Renal pelvis (tissue), 1 donor: ENCODE measurements at regions not wholly inside any gene's neighbourhood (a gene's known extent, or its start where the extent isn't known, plus 50 kb on each side); places are given as distances from the start of the nearest gene placed in this dataset.

Experiments
- DNase-seq: peaks from one replicate; pipeline ENCODE4 v3.0.0-alpha.2; 2013

DNA sequence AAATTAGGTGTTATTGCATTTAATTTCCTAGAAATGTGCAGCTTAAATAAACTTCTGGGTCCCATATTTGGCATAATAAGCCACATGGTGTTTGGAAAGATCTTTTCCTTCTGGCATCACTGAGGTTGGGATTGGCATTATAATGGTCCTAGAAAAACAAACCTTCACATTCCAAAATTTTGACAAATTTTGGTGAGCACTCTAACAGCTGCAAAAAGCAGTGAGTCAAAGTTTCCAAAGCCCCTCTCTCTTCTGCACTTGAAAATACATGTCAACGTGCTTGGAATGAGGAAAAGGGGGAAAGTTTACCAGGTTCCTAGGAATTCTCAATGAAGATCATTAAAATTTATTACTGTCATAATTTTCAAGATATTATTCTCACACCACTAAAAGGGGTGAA, 77.8 kb upstream of the STK17B start:
- no peak for DNase-seq

DNA sequence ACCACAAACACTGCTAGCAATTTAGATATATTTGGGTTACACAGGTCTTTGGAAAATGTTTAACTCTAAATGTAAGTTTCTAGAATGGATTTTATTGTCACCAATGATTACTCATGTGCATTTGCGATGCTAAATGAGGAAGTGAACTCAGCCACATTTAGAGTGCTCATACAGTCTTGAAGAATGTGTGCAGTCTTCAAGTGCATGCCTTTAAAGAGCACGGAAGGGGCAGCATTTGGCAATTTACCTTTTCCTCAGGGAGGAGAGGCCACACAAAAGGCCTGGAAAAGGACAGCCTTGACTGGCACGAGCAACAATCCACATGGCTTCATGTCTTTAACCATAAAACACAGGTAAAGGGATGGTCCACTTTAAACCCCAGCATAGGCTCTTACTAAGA, 78.5 kb upstream of the STK17B start:
- no peak for DNase-seq

DNA sequence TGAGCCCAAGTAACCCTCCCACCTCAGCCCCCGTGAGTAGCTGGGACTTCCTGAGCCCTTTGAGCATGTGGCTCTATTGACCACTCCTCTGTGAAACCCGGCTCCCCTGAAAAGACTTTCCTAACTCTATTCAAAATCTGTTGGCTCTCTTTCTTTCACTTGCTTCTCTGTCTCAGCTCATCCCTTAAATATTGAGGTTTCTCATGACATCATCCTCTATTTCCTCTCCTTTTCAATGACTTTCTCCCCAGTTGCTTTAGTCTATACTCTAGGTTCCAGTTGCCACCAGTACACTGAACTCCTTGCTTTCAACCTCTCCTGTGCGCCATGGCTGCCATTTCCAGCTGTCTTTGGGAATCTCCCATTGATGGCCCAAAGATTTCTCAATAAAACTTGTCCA, 79.8 kb upstream of the STK17B start:
- DNase-seq: no peak

DNA sequence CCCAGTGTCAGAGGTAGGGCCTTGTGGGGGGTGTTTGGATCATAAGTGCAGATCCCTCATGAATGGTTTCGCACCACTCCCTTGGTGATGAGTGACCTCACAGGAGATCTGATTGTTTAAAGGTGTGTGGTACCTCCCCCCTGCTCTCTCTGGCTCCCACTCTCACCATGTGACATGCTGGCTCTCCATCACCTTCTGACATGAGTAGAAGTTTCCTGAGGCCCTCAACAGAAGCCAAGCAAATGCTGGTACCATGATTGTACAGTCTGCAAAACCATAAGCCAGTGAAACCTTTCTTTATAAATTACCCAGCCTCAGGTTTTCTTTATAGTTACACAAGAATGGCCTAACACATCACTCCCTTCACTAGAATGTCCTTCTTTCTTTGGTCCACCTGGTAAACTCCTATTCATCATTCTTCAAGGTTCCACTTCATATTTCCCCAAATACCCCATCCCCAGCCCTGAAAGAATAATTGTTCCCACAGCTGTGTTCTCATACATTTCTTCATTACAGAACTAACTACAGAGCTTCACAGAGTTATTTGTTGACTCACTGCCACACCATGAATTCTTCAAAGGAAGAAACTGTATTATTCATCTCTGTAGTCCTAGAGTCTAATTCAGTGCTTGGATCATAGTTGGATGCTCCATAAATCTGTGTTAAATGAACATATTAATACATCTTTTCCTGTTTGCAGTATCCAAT, 81.2 kb upstream of the STK17B start:
- no peak for DNase-seq

DNA sequence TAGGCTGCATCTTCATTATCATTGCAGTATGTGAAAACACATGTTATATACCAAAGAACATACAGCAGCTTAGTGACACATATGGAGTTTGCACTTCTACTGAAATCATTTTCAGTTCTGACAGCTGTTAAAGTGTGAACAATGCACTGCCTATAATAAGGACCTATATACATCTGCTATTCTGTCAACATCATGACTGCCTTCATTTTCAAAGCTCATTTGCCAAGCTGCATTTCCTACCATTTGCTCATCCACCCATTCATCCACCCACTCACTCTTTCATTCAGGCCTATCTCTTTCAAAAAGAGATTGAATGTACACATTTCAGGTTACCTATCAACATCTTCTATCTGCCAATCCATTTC, 81.7 kb upstream of the STK17B start:
- DNase-seq: no peak

DNA sequence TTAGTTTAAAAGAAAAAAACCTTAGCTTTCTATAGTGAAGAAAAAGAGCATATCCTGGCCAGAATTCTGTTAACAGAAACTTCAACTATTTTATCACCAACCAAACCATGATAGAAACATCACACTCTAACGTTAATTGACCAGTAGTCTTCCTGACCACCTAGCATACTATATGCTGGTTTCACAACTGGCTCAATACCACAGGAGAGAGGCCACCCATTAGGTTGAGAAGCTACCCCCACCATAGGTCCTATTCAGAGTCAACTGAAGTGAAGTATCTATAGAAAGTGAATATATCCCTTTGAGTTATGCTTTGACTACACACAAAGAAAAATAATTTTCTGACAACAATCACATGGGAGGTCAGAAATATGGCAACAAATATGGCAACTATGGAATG, 85.2 kb upstream of the STK17B start:
- DNase-seq: no peak

DNA sequence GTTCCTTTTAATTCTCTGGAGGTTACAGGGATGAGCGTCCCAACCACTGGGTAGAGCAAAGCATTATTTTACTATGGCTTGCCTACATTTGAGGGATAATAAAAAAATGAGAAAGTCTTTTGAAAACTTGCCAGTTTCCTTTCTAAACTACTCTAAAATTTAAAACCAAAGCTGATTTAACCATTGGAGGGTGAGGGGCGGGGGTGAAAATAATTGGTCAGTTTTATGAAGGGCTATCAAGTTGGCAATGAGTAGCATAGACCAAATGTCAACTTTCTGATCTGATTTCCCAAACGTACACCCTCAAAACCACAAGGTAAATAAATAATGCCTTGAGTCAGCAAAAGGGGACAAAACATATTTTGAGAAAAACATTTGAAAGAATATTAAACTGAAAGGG, 85.7 kb upstream of the STK17B start:
- DNase-seq: no peak

DNA sequence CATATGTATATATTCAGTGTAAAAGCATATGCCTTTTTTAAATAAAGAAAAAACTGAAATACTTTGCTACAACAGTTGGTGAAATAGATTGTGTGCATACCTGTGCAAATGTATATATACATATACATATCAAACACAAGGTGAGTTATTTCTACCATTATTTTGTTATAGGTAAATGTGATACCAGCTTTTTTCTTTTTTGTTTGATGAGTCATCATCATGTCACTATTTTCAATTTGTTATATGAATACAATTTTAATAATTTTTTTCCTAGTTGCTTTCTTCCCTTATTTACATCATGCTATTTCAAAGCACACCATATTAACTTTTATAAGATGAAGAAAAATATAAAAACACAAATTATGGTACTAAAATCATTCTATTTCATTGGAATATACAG, 87.0 kb upstream of the STK17B start:
- no peak for DNase-seq

DNA sequence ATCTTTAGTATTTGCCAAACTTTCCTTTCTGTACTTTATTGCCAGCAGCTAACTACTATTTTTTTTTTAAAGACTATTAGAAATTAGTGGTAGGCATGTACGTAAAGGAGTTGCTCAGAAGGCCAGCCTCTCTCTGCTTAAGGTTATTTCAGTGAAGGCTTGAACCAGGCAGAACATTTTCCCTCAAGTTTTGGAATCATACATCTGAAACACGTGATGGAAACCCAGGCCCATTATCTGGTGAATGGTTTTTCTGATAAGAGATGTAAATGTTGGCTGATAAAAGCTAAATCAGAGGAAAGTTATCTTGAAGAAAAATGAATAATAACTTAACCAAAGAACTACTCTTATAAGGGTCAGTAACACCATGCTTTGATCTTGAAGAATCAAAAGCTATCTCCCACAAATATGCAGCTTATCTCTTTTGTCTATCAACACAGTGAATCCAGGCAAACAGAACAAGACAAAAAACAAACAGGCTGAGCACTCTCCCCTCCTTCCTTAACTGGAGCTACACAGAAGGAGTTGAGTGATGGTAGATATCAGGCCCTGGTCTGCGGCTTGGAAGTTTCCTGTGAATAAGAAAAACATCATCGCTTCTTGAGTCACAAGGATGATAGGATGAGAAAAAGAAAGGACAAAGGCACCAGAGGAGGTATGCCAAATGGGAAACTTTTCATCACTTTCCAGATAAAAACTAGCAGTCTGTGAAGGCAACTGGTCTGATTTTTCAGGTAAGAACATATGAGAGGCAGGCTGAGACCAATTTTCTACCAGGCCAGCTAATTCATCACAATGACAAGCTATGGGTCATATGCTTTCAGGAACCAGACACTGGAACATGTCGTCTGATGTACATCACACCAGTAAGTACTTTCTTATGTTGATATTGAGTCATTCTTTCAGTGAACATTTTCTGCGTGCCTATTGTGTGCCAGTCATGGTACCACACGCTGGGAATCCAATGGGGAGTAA, 88.4 kb upstream of the STK17B start:
- no peak for DNase-seq

DNA sequence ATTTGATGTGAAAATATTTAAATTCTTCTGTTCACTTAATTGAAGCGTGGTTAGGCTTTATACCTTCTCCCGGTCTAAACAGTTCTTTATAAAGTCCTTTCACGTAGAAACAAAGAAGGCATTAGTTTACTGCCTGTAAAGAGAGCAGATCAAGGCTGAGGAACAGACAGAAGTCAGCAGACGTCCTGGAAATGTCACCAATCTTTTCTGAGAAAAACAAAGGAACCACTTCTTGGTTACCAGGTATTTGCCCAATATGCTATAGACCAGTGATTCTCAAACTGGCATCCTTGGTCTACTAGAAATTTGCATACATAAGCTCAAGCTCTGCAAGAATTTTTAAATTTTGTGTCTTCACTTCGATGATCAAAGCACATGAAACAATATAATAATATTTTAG, 89.2 kb upstream of the STK17B start:
- DNase-seq: no peak

DNA sequence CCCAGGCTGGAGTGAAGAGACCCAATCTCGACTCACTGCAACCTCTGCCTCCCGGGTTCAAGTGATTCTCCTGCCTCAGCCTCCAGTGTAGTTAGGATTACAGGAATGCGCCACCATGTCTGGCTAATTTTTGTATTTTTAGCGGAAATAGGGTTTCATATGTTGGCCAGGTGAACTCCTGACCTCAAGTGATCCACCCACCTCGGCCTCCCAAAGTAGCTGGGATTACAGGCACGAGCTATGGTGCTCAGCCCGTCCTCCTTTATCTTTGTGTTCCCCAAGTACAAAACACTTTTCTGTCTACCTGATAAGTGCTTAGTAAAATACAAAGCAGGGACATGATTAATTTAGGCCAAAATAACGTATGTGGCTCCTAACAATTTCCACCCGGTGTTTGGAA, 91.2 kb upstream of the STK17B start:
- DNase-seq: no peak

DNA sequence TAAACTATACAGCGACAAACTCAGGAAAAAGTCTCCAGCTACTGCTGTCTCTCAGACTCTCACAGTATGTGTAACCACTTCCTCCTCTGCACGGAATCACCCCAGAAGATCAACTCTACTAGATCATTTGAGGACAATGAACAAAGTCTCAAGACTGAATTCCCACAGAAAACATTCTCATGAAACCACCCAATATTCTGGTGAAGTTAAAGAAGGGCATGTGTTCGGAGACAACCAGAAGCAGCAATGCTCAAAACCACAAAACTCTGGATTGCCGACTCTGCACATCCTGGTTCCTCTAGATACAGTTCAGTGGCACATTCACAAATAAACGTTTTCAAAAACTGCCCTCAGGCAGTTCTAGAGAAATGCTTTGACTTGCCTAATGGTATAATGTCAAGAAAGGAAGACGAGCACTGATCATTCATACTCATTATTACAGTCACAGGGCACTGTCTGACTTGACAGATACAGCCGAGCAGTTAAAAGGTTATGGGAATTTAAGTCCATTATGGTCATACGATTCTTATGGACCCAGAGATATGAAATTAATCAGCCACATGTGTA, 91.9 kb upstream of the STK17B start:
- DNase-seq: no peak

DNA sequence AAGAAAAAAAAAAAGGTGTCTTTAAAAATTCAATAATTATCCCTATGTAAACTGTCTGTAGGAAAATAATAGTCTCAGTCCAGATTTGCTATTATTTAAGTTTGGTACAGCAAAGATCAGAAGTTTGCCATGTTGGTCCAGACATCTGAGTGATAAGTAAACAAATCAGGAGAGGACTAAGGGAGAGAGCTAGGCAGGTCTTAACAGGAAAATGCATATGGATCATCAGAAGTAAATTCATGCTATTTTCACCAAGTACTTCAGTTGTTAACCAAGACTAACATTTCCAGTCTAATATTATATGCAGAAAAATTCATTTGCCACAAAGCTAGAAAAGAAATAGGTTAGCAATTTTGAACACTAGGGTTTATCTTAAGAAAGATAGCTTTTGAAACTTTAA, 95.0 kb upstream of the STK17B start:
- no peak for DNase-seq

DNA sequence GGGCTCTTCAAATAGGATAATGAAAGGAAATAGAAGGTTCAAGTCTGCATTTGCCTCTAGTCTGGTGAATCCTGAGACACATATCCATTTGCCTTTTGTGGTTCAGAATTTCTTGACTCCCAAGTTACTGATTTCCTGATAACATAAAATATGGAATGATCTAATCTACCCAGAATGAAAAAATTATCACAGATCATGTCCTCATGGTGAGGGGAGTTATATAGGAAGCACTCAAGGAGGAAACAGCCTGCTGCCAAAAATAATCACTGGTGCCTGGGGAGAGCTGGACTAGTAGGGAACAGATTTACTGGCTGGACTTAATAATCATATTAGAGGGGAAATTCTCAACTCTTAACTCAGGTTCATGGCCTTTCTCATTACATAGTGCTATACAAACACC, 95.5 kb upstream of the STK17B start:
- no peak for DNase-seq

DNA sequence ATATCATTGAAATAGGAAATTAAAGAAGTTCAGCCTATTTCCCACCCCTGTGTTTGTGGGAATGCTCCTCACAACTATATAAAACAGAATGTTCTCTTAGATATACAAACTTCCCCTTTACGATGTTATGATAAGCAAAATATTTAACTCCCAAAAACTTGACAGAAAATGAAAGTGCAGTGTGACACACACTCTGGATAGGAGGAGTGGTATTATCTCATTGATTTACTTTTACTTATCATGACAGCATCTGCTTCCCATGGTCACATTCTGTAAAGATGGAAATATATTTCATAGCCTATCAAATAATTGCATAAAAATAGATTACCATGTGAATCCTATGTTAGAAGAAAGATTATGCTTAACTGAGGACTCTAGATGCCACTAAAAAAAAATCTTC, 96.6 kb upstream of the STK17B start:
- no peak for DNase-seq

DNA sequence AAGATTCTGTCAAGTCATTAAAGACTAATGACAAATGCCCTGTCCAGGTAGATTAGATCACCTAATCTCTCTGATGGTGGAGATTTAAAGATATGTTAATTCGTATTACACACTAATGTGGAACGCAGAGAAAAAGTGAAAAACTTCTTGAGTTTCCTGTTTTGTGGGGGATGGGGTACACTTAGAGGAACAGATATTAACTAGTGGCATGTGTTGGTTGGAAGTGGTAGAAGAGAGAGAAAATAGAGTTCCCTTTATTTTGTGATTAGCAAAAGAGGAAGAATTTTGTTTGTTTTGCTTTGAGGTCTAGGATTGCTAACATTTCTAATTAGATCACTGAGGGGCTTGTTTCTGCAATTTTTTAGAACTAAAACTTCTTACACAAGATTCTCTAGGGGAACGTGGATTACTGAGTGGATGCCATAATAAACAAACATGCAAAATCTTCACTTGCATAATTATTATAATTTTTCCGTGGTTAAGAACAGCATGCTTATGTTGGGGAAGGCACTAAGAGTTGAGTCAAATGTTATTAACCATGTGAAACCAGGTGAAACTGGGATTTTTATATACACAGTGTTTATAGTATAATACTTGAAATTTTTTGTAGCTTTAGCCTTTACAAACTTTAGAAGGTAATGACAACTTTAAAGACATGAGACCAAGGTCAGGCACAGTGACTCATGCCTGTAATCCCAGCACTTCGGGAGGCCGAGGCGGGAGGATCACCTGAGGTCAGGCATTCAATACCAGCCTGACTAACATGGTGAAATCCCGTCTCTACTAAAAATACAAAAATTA, 97.4 kb upstream of the STK17B start:
- DNase-seq: no peak

DNA sequence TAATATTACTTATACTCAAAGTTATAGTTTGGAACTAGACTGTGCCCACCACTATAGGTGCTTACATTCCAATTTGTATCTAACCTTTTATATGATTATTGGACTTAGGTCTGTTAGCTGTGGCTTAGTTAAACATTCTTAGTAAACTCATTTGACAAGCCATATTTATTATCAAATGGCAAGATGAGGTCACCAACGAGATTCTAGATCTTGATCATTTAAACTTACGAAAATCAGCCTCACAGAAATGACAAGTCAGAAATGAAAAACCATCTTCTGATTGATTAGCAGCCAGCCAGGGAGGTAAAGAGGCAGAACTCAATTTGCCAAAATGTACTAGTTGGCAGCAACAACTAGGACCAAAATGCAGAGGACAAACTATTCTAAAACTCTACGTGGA, 100.4 kb upstream of the STK17B start:
- no peak for DNase-seq

DNA sequence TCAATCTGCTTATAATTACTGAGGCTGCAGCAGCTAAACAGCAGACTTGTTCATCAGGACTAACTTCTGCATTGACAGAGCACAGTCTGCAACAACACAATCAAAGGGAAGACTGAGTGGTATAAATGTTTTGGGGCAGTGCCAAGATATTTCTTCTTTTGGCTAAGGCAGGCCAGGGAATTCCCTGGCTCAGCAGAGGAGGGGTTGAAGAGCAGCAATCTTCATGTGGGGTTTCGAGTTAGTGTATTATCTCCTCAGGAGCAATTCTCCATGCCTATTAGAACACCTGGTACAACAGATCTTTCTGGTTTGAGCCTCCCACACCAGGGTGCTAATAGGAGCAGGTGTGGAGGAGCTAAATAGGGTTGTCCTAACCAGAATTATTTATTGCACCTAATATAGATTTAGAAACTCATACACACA, 103.0 kb upstream of the STK17B start:
- no peak for DNase-seq

DNA sequence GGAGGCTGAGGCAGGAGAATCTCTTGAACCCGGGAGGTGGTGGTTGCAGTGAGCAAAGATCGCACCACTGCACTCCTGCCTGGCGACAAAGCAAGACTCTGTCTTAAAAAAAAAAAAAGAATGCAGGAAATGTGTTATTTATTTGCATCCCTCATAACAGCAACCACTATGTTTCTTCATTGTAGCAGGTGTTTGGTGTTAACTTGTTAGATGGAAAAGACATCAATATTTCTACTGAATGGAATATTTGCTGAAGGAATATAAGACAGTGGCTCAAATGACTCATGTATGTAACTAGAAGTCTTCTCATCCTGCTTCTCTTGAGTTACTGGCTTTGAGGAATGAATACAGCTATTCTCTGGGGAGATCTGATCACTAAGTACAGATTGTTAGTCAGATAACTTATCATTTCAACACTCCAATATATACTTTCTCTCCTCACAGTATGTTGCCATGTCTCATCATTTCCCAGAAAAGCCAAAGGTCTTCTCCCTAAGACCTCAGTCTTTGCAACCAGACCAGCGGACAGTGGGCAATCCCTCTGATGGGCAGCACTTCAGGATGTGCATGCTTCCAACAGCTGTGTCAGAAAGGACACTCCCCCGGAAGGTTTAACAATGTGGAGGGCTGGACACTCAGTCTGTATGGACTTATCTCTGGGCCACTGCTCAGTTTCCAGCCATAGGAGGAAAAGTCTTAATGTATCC, 104.4 kb upstream of the STK17B start:
- DNase-seq: no peak

DNA sequence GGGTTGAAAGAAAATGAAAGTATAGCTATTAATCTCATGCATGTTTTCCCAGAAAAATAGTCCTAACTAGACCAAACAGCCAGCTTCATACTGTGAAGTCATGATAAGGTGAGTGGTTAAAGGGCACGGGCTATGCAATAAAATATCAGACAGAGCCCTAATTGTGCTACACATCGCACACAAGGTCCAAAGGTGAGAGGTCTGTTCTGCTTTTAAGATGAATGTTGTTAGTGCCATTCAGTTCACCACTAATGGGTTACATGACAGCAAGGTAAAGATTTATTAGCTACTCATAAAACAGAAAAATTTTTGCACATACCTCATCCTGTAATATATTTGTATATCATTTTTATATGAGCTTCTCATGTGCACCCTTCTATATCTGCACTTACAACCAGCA, 105.0 kb upstream of the STK17B start:
- no peak for DNase-seq

DNA sequence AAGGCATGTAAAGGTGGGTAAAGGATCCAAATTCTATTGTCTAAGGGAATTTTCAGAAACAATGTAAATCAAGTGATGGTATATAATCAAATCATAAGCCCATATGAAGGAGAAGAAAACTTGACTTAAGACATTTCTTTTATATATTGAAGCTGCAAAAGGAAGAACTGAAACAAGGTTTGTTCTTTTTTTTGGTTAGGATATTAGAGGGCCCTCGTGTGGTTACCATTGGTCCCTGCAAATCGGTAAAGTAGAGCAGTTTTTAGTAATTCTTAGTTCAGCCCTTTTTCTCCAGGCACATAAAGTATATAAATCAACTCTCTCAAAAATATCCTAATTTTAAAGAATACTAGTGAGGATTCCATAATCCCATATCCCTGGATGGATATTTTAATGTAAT, 105.6 kb upstream of the STK17B start:
- DNase-seq: no peak

DNA sequence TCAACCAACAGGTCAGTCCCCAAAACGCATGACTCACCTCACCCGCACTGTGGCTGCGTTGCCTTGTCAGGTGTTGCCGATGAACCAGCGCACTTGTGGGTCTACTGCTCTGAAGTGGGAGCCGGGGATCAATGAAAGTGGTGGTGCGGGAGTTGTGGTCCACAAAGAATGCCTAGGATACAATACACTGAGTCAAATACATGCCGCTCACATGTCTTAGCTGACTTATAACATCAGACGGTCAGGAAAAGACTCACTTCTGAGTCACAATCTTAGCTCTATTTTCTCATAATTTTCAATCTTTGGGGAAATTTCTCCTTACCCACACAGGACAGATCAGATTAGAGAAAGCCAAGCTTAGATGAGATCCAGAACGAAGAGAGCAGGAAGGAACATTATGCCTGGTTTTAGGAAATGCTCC, 107.1 kb upstream of the STK17B start:
- DNase-seq: no peak
